ENCODE measurements at regions not wholly inside any gene's neighbourhood (a gene's known extent, or its start where the extent isn't known, plus 50 kb on each side); places are given as distances from the start of the nearest gene placed in this dataset.

GRCh38 chr18:72075040-72075439 is 469.1 kb downstream of the CBLN2 start:
- TF ChIP-seq, protein P1, sequence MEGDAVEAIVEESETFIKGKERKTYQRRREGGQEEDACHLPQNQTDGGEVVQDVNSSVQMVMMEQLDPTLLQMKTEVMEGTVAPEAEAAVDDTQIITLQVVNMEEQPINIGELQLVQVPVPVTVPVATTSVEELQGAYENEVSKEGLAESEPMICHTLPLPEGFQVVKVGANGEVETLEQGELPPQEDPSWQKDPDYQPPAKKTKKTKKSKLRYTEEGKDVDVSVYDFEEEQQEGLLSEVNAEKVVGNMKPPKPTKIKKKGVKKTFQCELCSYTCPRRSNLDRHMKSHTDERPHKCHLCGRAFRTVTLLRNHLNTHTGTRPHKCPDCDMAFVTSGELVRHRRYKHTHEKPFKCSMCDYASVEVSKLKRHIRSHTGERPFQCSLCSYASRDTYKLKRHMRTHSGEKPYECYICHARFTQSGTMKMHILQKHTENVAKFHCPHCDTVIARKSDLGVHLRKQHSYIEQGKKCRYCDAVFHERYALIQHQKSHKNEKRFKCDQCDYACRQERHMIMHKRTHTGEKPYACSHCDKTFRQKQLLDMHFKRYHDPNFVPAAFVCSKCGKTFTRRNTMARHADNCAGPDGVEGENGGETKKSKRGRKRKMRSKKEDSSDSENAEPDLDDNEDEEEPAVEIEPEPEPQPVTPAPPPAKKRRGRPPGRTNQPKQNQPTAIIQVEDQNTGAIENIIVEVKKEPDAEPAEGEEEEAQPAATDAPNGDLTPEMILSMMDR (IDR thresholded peaks at IDR 0.05), result no peak
- TF ChIP-seq EZH2 (IDR thresholded peaks at IDR 0.05), result no peak
